Activated naive CD4-positive, alpha-beta T cell treated with anti-CD3 and anti-CD28 coated beads, Interleukin-2, amount 50 U/mL, for 16 hours (primary cell): ENCODE measurements at regions not wholly inside any gene's neighbourhood (a gene's known extent, or its start where the extent isn't known, plus 50 kb on each side); places are given as distances from the start of the nearest gene placed in this dataset.

Source experiments
- DNase-seq: peaks from one replicate; pipeline ENCODE4 v3.0.0-alpha.2; 2020

GRCh38 chr4:123577225-123577906 is 180.8 kb downstream of the SPRY1 start:
- no peak for DNase-seq

GRCh38 chr4:123578276-123579029 is 181.9 kb downstream of the SPRY1 start:
- no peak for DNase-seq

GRCh38 chr4:123579961-123580360 is 183.4 kb downstream of the SPRY1 start:
- DNase-seq: no peak

GRCh38 chr4:123580981-123581664 is 184.5 kb downstream of the SPRY1 start:
- no peak for DNase-seq

- DNase-seq: no peak
Measured at GRCh38 chr4:123581802-123582201, 185.2 kb downstream of the SPRY1 start.

GRCh38 chr4:123583043-123583442 is 186.4 kb downstream of the SPRY1 start:
- DNase-seq: no peak

GRCh38 chr4:123585111-123585510 is 188.5 kb downstream of the SPRY1 start:
- no peak for DNase-seq

GRCh38 chr4:123587983-123588494 is 191.4 kb downstream of the SPRY1 start:
- DNase-seq: no peak

- DNase-seq: no peak
Measured at GRCh38 chr4:123588631-123589241, 192.1 kb downstream of the SPRY1 start.

GRCh38 chr4:123589301-123589700 is 192.7 kb downstream of the SPRY1 start:
- no peak for DNase-seq

GRCh38 chr4:123591875-123592274 is 195.3 kb downstream of the SPRY1 start:
- DNase-seq: no peak

- no peak for DNase-seq
Measured at GRCh38 chr4:123593655-123594054, 197.1 kb downstream of the SPRY1 start.

- no peak for DNase-seq
Measured at GRCh38 chr4:123596805-123597204, 200.2 kb downstream of the SPRY1 start.

GRCh38 chr4:123597586-123597985 is 201.0 kb downstream of the SPRY1 start:
- DNase-seq: no peak

GRCh38 chr4:123598331-123598730 is 201.7 kb downstream of the SPRY1 start:
- DNase-seq: no peak

GRCh38 chr4:123599061-123599919 is 202.7 kb downstream of the SPRY1 start:
- no peak for DNase-seq

GRCh38 chr4:123599920-123600810 is 203.6 kb downstream of the SPRY1 start:
- no peak for DNase-seq

- no peak for DNase-seq
Measured at GRCh38 chr4:123600987-123601904, 204.7 kb downstream of the SPRY1 start.

- no peak for DNase-seq
Measured at GRCh38 chr4:123602007-123602406, 205.4 kb downstream of the SPRY1 start.

- no peak for DNase-seq
Measured at GRCh38 chr4:123603165-123603564, 206.6 kb downstream of the SPRY1 start.
